B cell (primary cell): ENCODE measurements at regions not wholly inside any gene's neighbourhood (a gene's known extent, or its start where the extent isn't known, plus 50 kb on each side); places are given as distances from the start of the nearest gene placed in this dataset.

Source experiments
- EZH2 ChIP-seq: IDR thresholded peaks from 2 replicates; pipeline ENCODE4 v1.6.1; 2012; ENCODE audit warnings: borderline replicate concordance, low read depth, mild to moderate bottlenecking, moderate library complexity, low read length; ENCODE audit not compliant: insufficient read depth, poor library complexity, severe bottlenecking
- TF ChIP-seq, protein P1 (sequence below): fragments of 200-600 bp; IDR thresholded peaks from one replicate; pipeline ENCODE4 v1.8.0; 2022; ENCODE audit warnings: antibody characterized with exemption, mild to moderate bottlenecking

DNA sequence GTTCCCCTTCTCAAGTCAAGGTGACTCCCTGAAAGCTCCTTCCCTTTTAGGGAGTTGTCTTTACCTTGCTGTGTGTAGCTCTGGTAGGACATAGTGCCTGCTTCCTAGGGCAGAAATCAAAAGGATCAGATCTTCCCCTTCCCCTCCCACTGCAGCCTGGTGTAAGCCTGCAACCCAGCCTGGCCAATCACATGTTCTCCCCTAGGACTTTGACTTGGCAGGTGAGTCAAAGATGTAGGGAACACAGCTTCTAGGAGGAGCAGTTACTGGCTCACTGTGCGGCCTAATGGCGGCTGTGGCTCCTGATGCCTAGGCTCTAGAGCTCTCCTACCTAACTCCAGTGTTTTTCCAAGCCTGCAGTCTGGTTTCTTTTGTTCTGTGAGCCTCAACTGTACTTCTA lies 103.9 kb downstream of the AASDH start:
- TF ChIP-seq, protein P1, sequence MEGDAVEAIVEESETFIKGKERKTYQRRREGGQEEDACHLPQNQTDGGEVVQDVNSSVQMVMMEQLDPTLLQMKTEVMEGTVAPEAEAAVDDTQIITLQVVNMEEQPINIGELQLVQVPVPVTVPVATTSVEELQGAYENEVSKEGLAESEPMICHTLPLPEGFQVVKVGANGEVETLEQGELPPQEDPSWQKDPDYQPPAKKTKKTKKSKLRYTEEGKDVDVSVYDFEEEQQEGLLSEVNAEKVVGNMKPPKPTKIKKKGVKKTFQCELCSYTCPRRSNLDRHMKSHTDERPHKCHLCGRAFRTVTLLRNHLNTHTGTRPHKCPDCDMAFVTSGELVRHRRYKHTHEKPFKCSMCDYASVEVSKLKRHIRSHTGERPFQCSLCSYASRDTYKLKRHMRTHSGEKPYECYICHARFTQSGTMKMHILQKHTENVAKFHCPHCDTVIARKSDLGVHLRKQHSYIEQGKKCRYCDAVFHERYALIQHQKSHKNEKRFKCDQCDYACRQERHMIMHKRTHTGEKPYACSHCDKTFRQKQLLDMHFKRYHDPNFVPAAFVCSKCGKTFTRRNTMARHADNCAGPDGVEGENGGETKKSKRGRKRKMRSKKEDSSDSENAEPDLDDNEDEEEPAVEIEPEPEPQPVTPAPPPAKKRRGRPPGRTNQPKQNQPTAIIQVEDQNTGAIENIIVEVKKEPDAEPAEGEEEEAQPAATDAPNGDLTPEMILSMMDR = no peak
- TF ChIP-seq EZH2 = no peak
